DMS114 treated with DMSO at 0.1 percent for 48 hours (cell line): ENCODE measurements at regions not wholly inside any gene's neighbourhood (a gene's known extent, or its start where the extent isn't known, plus 50 kb on each side); places are given as distances from the start of the nearest gene placed in this dataset.
"Not testable (repeated sequence)": the region's sequence is repeated elsewhere in the genome, so short reads cannot be mapped to it uniquely, and the experiment has no call there.

Experiments
- DNase-seq: peaks from one replicate; lab custom pipeline; 2025; ENCODE audit not compliant: unreplicated experiment; lab: John Stamatoyannopoulos, UW

DNA sequence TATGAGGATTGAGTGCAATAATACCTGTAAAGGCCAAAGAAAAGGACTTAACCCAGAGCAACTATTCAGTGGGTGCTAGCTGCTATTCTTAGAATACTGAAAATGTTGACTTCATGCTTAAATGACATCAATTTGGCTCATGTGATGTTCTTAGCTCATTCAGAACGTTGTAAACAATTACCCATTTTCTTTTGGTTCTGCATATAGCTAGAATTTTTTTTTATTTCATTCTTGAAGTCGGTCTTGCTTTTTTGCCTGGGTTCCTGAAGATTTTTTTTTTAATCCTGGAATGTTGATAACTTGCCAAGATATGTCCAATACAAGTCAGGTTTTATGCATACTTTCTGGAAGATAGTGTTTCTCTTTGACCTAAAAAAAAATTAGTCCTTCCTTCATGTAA, 772.0 kb downstream of the LTN1 start:
- no peak for DNase-seq

DNA sequence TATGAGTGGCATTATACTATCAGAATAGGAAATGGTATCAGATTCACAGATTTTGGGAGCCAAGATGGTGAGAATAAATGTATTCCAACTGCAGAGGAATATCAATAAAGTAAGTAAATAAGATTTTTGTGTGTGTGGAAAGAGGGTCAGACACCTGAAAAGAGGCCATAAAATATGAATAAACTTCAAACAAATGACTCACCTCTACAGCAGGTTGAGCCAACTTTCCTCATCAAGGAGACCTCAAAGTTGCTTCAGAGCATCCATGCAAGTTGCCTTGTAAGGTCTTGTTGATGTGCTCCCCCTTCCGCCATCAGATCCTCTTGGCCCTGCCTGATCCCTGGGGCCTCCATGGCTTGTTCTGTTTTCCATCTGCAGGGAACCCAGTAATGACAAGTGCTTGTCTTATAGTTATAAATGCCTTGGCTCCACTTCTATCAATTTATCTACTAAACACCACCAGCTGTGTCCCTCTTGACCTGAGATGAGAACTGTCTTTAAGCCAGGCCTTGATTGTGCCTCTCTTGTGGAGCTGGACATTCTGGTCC, 775.6 kb downstream of the LTN1 start:
- no peak for DNase-seq

DNA sequence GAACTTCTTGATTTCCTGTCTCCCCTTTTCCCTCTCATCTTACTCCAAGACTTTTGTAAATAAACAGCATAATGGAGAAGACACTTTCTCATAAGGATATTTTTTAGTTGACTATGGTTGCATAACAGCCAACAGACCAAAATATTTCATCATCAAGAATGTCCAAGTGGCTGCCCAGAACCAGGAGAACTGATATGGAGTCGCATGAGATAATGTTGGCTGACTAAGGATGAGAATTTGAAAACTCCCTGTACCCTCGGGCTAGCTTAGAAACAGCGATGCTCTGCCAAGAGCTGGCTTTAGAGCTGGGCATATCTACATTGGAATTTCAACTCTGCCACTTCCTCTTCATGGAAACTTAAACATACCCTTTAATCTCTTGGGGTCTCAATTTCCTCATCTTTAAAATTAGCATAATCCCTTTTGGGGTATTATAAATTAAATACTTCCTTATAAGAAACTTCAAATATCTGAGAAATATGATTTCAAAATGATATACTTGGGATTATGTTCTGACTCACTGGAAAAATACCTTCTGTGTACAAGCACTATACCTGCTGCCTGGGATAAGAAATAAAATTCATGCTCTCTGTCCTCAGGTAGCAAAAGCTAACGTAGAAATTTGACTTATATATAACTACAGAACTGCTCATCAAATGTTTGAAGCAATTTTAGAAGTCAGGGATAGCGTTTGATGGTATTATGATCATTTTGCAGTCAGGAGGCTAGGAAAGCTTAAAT, 777.3 kb downstream of the LTN1 start:
- DNase-seq: no peak

DNA sequence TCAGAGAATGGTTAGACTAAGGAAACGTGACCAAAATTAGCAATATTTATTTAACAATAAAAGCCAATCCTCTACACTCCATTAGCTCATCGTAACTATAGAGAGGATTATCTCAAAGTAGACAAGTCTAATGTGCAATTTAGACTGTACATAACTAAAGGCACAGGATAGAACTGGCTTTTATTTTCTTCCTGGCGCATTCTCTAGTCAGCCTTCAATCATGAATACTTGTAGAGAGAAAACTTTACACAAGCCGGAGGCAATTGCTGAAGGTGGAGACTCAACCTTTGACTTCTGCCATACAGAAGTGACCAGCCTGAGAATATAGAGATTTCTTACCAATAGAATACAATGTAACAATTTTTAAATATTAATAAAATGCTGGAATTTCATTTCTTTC, 777.9 kb downstream of the LTN1 start:
- no peak for DNase-seq

DNA sequence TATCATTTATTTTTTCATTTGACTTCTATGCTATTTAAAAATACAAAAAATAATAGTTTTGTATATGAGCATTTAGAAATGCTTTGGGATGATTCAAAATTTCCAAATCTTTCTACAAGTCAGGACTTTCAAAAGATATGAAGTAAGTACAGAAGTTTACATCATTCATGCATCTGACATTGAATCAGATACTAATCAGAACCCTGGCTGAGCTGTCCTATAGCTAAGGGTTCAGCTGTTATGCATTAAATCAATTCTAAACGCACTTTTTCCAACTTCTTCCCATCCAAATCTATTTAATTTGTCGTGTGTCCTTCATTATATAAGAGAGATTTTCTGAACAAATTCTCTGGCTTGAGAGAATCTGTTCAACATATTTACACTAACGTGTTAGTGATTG, 779.4 kb downstream of the LTN1 start:
- DNase-seq: no peak

DNA sequence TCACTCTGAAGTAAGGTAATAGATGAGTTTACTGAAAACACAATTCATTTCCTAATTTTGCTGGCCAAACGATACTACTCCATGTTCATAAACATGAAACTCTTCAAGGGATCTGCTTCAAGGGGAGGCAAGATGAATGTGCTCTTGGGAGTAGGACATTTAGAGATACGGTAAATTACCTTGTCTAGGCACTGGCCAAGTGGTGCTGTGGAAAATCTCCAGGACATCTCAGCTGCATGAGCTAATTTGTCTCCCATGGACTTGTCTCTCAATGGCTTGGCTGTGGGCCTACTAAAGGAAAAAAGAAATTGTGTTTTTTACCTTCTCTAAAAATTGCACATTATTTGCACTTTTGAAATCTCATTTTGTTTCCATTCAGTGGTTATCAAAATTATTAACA, 780.6 kb downstream of the LTN1 start:
- no peak for DNase-seq

DNA sequence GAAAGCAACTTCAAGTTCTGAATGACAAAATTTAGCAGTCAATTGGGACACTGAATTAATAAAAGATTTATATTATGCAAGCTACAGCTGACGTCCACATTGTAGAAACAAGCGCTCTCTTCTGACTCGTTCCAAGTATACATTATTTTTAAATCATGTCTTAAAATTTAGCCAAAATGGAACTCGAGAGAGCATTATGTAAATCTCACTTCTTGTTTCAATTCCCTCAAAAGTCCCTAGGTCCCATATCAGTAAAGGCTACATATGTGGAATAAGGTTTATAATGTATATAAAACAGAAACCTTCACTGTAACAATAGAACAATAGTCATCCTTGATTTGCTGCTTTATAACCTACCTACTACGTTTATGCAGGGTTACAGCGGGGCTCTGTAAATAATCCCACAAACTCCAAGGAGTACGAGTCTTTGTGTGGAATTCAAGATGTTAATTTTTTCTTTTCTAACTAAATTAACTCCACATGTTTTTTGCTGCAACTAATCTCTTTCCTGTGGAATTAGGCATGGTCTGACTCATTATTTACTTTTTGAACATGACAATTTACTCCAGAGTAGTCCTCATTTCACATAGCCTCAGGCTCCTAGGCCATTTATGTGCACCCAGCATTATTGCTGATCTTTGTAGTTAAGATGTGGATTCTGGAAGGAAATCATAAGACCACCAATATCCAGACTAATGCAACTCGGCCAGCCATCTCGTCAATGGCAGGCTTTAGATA, 785.1 kb downstream of the LTN1 start:
- no peak for DNase-seq

DNA sequence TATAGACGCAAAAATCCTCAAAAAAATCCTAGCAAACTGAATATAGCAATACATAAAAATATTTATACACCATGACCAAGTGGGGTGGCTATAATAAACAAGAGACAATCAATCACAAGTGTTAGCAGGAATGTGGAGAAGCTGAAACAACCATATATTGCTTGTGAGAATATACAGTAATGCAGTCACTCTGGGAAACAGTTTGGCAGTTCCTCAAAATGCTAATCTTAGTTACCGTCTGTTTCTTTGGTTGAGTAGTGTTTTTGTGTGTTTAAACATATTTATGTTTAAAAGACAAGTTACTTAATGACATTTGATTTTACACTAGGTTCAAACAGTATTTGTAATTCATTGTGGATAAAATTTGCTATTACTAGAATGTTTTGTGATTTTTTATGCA, 792.0 kb downstream of the LTN1 start:
- no peak for DNase-seq

DNA sequence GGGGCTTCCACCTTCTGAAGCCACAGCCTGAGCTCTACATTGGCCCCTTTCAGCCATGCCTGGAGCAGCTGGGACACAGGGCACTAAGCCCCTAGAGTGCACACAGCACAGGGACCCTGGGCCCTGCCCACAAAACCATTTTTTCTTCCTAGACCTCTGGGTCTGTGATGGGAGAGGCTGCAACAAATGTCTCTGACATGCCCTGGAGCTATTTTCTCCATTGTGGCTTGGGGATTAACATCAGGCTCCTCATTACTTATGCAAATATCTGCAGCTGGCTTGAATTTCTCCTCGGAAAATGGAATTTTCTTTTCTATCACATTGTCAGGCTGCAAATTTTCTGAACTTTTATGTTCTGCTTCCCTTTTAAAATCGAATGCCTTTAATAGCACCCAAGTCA, 795.7 kb downstream of the LTN1 start:
- no peak for DNase-seq

DNA sequence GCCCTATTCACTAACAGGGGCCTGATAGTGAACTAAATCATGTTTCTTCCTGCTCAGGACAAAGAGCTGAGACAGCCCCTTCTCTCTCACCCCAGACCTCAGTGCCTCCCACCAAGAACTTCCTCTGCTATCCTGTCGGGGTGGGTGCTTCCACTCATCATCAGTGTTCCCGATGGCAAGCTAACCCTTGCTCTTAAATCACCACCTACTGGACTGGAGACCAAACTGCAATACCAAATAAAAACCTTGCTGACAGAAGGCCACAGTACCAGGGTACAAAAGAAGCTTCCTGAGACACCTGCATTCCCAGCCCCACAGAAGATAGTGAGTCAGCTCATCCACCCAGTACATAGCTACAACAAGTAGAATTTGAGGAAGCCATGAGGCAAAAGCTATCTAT, 799.5 kb downstream of the LTN1 start:
- DNase-seq: no peak

DNA sequence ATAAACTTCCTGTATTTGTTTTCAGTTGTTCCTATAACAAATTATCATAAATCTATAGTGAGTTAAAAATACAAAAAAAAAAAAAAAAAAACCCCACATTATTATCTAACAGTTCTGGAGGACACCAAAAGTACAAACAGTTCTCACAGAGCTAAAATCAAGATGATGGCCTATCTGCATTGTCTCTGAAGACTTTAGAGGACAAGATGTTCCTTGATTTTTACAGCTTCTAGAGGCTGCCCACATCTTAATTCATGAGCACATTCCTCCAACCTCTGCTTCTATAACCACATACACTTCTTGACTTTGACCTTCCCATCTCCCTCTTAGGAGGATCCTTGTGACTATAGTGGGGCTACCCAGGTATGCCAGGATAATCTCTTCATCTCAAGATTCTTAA, 806.1 kb downstream of the LTN1 start:
- no peak for DNase-seq

DNA sequence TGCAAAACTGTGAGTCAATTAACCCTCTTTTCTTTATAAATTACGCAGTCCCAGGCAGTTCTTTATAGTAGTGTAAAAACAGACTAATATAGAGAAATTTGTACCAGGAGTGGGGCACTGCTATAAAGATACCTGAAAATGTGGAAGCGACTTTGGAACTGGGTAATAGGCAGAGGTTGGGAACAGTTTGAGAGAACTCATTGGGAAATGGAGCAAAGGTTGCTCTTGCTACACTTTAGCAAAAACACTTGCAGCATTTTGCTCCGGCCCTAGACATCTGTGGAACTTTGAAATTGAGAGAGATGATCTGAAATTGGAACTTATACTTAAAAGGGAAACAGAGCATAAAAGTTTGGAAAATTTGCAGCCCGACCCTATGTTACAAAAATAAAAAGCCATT, 810.9 kb downstream of the LTN1 start:
- DNase-seq: no peak

DNA sequence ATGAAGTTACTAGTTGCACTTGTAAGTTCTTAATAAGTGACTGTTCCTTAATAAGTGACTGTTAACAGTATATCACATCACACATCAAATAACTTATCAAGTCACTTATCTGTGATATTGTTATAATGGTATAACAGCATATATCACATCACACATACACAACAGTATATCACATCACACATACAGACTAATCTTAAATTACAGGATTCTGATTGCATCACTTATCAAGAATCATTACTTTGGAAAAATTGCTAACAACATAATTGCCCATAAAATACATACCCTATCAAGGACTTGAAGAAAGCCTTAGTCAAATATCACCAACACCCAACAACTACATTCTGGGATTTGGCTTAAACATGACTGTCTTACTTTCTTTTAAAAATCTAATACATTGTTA, 813.5 kb downstream of the LTN1 start:
- DNase-seq: no peak

DNA sequence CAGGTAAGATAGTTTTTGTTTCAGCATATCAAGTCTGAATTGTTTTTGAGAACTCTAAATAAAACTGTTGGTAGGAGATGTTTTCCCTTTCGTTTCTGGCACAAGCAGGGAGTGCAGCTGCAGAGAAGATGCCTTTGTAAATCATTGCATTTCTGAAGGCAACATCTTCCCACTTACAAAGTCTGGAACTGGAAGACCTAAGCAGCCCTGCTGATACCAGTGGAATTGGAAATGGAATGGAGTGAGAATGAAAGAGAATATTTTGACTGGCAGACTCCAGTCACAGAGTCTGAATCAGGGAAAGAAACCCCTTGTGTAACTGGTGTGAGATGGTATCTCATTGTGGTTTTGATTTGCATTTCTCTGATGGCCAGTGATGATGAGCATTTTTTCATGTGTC, 815.6 kb downstream of the LTN1 start:
- no peak for DNase-seq

DNA sequence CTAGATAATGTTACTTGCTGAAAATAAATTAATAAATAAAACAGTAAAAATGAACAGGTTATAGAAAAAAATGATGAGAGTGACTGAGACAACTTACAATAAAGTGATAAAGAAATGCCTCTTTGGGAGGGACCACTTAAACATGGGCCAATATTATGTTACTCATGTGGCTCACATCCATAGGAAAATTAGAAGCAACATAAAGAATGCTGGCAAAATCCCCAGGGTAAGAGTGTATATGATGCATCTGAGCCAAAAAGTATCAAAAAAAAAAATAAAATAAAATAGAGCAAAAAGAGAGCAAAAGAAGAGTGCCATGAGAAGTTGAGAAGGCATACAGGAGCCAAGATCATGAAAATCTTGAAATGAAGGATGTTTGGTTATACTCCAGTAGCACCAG, 818.0 kb downstream of the LTN1 start:
- no peak for DNase-seq

DNA sequence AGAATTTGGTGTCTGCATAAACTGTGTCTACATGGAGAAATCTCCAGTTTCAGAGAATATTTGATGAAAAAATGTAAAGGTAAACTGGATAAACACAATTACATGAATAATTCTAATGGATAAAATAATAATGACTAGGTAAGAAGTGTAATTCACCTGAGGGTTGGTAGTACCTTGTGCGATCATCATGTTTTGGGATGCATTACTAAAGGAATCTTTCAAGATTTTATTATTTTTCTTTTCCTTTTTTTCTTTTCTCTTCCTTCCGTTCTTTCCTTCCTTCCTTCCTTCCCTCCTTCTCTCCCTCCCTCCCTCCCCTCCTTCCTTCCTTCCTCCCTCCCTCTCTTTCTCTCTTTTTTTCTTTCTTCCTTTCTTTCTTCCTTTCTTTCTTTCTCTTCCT, 818.7 kb downstream of the LTN1 start:
- DNase-seq: no peak

DNA sequence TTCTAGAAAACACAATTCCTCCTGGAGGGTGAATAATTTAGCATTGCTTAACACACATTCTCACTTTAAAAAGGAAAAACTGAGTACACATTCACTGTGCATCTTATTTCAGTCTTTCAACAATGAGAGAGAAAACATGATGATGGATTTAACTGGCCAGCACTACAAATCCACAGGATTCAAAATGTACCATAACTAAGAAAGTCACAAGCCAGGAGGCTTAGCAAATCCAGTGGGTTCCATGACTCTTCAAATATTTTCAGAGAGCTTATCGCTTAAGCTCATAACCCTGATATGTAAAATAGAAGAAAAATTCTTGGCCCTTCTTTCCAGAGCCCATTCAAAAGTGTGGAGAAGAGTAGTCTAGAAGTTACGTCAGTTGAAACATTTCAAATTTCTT, 820.3 kb downstream of the LTN1 start:
- DNase-seq: no peak

DNA sequence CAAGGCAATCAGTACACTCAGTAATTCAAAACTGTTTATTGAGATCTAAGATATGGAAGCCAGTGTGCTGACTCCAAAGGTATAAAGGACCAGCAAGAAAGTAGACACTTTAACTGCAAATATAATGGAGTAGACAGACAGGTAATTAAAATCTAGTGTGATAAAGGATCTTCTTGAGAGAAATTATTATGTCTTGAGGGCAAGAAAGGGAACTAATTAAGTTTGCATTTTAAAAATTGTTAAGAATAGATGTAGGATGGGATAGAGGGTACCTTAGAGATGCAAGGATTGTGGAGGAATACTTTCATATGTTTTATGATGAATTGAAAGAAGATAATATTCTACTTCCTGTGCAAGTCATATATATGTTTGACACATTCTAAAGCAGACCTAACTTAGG, 825.3 kb downstream of the LTN1 start:
- DNase-seq: no peak

DNA sequence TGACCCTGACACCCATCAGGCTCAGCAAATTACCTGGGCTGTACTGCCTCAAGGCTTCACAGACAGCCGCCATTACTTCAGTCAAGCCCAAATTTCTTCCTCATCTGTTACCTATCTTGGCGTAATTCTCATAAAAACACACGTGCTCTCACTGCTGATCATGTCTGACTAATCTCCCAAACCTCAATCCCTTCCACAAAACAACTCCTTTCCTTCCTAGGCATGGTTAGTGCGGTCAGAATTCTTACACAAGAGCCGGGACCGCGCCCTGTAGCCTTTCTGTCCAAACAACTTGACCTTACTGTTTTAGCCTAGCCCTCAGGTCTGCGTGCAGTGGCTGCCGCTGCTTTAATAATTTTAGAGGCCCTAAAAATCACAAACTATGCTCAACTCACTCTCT, 828.2 kb downstream of the LTN1 start:
- DNase-seq: not testable (repeated sequence)

DNA sequence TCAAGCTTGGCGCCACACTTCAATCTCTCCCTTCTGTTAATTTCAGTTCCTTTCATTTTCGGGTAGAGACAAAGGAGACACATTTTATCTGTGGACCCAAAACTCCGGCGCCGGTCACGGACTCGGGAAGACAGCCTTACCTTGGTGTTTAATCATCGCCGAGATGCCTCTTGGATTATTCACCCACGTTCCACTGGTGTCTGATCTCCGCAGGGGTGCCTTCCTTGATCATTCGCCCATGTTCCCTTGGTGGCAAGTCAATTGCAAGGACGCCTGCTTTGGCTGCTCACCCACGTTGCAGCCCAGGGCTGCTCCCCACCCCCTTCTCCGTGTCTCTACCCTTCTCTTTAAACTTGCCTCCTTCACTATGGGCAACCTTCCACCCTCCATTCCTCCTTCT, 830.6 kb downstream of the LTN1 start:
- not testable (repeated sequence) for DNase-seq

DNA sequence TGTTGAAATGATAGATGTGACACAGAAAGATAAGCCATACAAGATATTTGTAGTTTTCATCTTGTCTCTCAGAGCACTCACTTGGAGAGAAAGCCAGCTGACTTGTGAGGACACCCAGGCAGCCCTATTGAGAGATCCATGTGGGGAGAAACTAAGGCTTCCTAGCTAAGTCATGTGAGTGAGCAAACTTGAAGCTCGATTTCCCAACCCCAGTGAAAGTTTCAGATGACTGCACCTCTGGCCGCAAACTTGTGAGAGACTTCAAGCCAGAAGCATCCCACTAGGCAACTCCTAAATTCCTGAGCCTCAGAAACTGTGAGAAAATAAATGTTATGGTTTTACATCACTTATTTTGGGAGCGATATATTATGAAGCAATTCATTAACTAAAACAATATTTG, 832.3 kb downstream of the LTN1 start:
- DNase-seq: no peak

DNA sequence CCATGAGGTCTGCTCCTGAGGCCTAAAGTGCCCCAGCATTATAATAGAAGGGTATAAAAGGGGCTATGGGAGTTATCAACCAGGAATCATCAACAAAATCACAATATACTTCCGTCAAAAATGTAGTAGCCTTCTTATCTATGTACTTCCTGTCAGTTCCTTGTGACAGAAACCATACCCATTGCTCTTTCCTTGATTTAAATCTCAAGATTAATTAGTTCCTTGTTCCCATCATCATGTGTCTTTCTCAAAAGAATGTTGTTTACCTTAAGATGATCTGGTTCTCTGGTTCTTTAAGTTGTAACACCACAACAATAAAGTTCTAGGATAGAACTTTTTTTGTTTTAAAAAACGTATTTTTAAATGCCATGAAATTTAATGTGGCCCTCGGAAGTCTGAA, 833.3 kb downstream of the LTN1 start:
- DNase-seq: no peak

DNA sequence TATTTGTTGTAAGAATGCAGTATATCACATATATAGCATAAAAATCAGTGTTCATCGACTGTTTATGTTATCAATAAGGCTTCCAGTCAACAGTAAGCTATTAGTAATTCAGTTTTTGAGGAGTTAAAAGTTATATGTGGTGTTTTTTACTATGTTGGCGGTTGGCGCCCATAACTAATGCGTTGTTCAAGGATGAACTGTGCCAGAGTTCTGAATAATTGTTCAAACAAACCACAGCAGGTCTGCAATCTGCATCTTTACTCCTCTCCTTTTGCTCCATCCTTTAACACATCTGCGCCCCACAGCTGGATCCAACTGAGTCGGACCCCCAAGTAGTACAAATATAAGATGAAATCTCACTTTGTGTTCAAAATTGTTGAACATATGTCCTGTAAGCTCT, 836.1 kb downstream of the LTN1 start:
- DNase-seq: no peak
